ENCODE measurements at regions not wholly inside any gene's neighbourhood (a gene's known extent, or its start where the extent isn't known, plus 50 kb on each side); places are given as distances from the start of the nearest gene placed in this dataset.

GRCh38 chr18:69282371-69282770, 118.3 kb upstream of the DOK6 start:
- TF ChIP-seq EZH2phosphoT487 (IDR thresholded peaks at IDR 0.05; ENCODE audit: borderline replicate concordance, low read length) (no peak), CTCF (conservative IDR thresholded peaks at IDR 0.05; ENCODE audit: low read depth, low read length) (no peak)
